ENCODE measurements at regions not wholly inside any gene's neighbourhood (a gene's known extent, or its start where the extent isn't known, plus 50 kb on each side); places are given as distances from the start of the nearest gene placed in this dataset.
"Not testable (repeated sequence)": the region's sequence is repeated elsewhere in the genome, so short reads cannot be mapped to it uniquely, and the experiment has no call there.

DNA sequence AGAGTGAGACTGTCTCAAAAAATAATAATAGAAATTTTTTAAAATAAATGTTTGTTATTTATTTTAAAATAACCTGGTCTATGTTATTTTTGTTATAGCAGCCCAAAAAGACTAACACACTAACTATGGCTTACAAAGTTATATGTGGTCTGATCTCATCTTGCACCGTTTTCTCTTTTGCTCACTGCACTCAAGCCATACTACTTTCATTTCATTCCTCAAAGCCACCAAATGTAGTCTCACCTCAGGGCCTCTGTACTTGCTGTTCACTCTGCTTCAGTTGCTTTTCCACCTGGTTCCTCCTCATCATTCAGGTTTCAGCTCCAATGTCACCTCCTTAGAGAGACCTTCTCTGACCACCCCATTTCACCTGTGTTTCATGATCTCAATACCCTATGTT is 55.2 kb upstream of the MDM1 start:
- no peak for DNase-seq (ENCODE audit: low read depth in 2 of 2, low spot score in 1 of 2)

DNA sequence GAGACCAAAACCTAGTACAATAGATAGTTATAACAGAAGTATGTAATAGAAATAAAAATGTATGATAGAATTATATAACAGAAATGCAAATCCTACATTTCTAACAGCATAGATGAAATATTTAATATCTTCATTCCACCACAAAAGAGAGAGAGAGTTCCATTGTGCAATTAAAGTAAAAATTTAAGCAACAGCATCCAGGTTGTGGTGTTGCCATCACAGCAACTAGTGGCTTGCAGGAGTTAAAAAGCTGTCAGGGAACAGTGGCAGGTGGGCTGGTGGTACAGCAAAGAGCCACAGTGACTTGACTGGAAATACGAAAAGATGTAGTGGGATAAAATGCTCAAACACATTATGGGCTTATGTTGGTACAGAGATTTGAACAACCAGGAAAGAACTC is 57.1 kb upstream of the MDM1 start:
- no peak for DNase-seq (ENCODE audit: low read depth in 2 of 2, low spot score in 1 of 2)

GRCh38 chr12:68391937-68392336 is 59.8 kb upstream of the MDM1 start:
- no peak for DNase-seq (ENCODE audit: low read depth in 2 of 2, low spot score in 1 of 2)

DNA sequence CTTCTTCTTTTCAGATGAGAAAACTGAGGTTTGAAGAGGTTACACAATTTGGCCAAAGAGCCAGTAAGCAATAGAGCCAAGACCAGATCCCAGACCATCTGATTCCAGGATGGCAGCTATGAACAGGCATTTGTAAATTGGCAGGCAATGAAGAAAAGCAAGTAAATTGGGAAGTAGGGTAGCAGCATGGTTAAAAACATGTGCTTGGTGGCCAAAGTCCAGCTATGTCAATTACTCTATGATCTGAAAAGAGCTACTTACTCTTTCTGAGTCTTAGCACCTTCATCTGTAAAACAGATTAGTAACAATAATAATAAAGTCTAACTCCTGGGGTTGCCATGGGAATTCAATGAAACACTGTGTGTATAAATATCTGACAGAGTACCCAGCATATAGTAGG is 60.2 kb upstream of the MDM1 start:
- no peak for DNase-seq (ENCODE audit: low read depth in 2 of 2, low spot score in 1 of 2)

GRCh38 chr12:68393417-68393816 is 61.3 kb upstream of the MDM1 start:
- no peak for DNase-seq (ENCODE audit: low read depth in 2 of 2, low spot score in 1 of 2)

DNA sequence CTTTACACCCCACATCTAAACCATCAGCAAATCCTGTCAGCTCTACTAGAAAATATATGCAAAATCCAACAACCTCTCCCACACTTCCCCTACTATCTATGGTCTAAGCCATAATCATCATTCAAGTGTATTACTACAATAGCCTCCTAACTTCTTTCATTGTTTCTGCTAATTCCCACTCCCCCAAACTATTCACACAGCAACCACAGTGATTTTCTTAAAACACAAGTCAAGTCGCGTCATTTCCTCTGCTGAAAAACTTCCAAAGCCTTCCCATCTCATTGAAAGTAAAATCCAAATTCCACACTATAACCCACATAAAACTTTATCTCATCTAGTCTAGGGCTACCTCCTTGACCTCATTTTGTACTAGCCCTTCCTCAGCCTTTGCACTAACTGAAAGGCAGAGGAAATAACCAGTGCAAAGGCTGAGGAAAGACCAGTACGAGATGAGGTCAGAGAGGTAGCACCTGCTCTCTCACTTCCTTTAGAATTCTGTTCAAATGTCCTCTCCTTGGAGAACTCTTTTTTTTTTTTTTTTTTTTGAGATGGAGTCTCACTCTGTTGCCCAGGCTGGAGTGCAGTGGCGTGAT is 65.5 kb upstream of the MDM1 start:
- DNase-seq (ENCODE audit: low read depth in 2 of 2, low spot score in 1 of 2) = no peak

- not testable (repeated sequence) for DNase-seq (ENCODE audit: low read depth in 2 of 2, low spot score in 1 of 2)
Measured at GRCh38 chr12:68398689-68399088, 66.5 kb upstream of the MDM1 start.

- no peak for DNase-seq (ENCODE audit: low read depth in 2 of 2, low spot score in 1 of 2)
Measured at GRCh38 chr12:68400226-68400829, 68.2 kb upstream of the MDM1 start.

DNA sequence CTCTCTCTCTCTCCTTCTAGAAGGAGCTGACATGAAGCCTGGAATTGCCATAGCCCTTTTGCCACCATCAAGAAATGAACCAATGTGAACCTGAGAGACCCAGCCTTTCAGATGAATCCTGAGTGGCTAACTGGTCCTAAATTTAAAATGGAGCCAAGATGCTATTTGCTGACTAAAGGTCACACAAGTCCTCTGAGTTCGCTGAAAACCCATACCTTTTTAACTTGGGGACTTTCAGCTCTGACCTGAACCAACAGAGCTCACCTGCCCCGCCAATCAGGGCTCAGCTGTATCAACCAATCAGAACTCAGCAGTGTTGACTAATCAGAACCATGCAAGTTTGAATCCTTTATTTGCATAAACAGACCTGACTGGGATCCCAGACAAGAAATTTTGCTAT is 70.3 kb upstream of the MDM1 start:
- DNase-seq (ENCODE audit: low read depth in 2 of 2, low spot score in 1 of 2) = no peak

GRCh38 chr12:68403296-68403695 is 71.1 kb upstream of the MDM1 start:
- DNase-seq (ENCODE audit: low read depth in 2 of 2, low spot score in 1 of 2) = no peak

- DNase-seq (ENCODE audit: low read depth in 2 of 2, low spot score in 1 of 2) = no peak
Measured at GRCh38 chr12:68403711-68404110, 71.5 kb upstream of the MDM1 start.

DNA sequence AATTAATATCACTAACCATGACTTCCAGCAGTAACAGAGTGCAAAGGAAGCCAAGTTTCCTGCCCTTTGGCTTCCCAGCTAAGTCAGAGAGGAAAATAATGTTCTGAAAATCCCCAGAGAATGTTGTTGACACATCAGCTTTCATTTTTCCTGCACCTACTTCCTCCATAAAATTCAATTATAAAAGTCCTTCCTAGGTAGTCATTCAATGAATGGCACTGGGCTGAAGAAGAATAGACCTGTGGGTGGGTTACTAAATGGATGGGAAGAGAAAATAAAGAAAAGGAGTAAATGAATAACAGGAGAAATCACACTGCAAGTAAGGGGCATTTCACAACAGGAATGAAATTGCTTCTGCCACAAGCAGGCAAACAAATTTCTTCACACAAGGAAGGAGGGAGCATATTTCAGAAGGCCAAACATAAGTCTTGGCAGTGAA is 73.2 kb upstream of the MDM1 start:
- DNase-seq (ENCODE audit: low read depth in 2 of 2, low spot score in 1 of 2) = no peak

- no peak for DNase-seq (ENCODE audit: low read depth in 2 of 2, low spot score in 1 of 2)
Measured at GRCh38 chr12:68406134-68406576, 74.0 kb upstream of the MDM1 start.

DNA sequence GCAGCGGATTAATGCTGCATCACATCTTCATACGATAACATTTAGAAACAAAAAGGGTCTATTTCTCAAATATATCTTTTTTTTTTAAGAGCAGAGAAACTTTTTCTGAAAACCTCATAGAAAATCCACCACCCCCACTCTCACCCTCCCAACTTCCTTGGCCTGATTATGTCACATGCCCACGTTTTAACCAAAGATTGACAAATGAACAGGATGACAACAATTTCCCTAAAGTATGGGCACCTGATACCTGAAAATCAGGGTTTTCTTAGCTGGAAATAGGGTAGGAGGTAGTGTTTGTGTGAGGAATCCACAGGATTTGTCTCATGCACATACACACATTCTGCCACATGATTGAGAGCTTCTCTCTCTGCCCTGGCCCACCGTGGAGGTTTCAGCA is 74.7 kb upstream of the MDM1 start:
- DNase-seq (ENCODE audit: low read depth in 2 of 2, low spot score in 1 of 2) = no peak

DNA sequence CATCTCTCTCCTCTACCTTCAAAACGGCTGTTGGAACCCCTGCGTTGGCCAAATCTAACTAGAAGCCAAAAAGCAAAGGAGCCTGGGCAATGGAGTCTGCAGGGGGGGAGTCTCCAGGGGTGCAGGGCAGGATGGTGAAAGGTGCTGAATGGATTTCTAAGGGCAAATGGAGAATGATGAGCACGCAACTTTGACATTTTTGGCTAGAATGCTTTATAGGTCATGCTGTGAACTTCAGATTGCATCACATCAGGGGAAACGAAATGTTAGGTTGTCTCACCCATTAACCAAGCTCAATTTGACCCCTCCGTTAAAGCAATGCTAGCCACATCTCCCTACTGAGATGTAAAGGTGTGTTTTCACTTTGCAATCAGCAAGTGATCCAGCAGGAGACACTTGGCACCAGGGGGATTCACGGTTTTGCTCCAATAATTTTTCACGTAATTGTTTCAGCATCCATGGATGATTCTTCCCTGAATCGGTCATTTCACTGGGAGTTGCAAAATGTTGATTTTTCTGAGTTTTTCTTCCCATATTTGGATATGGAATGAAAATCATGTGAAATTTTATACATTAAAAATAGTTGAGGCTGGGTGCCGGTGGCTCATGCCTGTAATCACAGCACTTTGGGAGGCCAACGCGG is 78.0 kb upstream of the MDM1 start:
- DNase-seq (ENCODE audit: low read depth in 2 of 2, low spot score in 1 of 2) = no peak

GRCh38 chr12:68411371-68411770 is 79.2 kb upstream of the MDM1 start:
- DNase-seq (ENCODE audit: low read depth in 2 of 2, low spot score in 1 of 2) = no peak

DNA sequence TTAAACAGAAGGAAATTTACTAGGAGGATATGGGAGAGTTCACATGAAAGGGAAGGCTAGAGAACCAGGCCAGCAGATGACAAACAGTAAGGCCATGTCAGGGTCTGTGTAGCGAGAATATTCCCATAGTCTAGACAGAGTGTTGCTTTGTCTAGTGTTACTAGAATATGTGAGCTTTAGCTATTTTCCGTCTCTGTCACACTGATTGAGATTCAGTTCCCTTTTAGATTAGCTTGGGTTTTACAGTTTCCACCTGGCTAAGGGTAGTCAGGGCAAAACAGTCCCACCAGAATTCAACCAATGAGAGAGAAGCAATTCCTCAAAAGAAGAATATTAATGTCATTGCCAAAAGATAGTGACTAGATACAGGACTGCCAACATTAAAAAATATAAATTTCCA is 82.8 kb upstream of the MDM1 start:
- DNase-seq (ENCODE audit: low read depth in 2 of 2, low spot score in 1 of 2) = no peak

DNA sequence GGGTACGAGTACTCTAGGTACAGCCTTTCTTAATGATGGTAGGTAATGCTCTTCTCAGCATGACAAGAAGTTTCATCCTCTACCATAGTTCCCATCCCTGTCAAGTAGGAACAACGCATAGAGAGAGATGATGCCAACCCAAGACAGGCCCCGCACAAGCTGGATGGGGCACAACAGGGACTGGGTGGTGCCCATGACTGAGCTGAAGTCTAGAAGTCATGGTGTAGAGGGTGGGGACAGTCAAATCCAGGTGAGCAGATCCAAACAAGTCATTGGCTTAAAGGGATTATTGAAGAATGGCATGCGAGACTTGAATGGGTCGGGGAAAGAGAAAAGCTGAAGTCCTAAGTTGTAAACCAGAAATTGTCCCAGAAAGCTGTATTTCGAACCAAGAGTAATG is 84.2 kb upstream of the MDM1 start:
- no peak for DNase-seq (ENCODE audit: low read depth in 2 of 2, low spot score in 1 of 2)

DNA sequence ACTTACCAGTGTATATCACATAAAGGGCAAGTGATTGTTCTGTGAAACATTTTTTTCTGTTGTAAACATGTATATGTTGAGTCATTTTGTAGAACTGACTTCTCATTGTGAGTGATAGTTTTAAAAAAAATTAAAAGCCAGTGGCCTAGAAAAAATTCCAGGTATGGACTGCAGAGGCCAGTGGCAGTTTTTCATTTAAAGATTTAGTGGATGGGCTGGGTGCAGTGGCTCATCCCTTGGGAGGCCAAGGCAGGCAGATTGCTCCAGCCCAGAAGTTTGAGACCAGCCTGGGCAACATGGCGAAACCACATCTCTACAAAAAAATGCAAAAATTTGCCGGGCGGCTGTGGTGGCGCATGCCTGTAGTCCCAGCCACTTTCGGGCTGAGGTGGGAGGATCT is 84.7 kb upstream of the MDM1 start:
- DNase-seq (ENCODE audit: low read depth in 2 of 2, low spot score in 1 of 2) = no peak

- no peak for DNase-seq (ENCODE audit: low read depth in 2 of 2, low spot score in 1 of 2)
Measured at GRCh38 chr12:68418137-68418460, 85.9 kb upstream of the MDM1 start.

DNA sequence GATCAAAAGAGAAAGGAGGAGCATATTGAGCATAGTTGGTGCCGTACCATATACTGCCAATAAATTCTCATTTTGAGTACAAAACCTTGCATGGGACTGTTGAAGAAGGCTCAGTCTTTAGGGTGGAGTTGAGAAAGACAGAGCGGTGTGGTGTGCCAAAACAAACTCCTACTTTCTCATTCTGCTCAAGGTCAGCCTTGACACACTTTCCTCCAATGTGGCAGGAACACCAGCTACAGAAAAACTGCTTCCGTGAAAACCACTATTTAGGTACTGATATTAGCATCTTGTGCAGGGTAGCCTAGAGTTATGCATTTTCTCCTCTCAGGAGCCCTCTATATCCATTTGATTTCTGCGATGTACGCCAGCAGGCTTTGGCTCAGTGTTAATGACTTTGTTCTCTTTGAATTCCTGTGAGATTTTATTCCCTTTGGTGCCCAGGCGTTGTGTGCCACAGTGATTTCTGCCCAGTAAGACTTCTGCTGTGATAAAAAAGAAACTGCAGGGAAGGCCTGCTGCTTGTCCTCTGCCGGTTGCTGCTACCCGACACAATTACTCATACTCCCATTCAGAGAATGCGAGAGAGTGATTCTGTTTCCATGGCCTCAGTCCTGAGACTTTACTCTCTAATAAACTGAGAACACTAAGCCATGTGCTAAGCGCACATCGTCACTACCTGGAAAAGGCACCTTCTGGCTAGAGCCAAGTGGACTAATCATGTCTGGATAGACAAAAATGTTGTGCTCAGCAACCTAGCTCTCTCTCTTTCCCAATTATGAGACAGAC is 88.3 kb upstream of the MDM1 start:
- DNase-seq (ENCODE audit: low read depth in 2 of 2, low spot score in 1 of 2) = no peak

- no peak for DNase-seq (ENCODE audit: low read depth in 2 of 2, low spot score in 1 of 2)
Measured at GRCh38 chr12:68422159-68422558, 90.0 kb upstream of the MDM1 start.

Measured in stimulated activated CD8-positive, alpha-beta memory T cell treated with anti-CD3 and anti-CD28 coated beads, Interleukin-4, amount 100 ng/mL, for 1 hour (primary cell).